ENCODE measurements at regions not wholly inside any gene's neighbourhood (a gene's known extent, or its start where the extent isn't known, plus 50 kb on each side); places are given as distances from the start of the nearest gene placed in this dataset.
"Not testable (repeated sequence)": the region's sequence is repeated elsewhere in the genome, so short reads cannot be mapped to it uniquely, and the experiment has no call there.

GRCh38 chr4:150026987-150027386 is 51.3 kb upstream of the DCLK2 start:
- not testable (repeated sequence) for DNase-seq (ENCODE audit: low read depth in 2 of 2)
